BLaER1 (cell line): ENCODE measurements at regions not wholly inside any gene's neighbourhood (a gene's known extent, or its start where the extent isn't known, plus 50 kb on each side); places are given as distances from the start of the nearest gene placed in this dataset.
A peak's percentile ranks its signal among the peaks of the same experiment; 100 is the strongest.

ENCODE experiments used
- H3K27ac ChIP-seq: shearing (Covaris generic); formaldehyde crosslinking; 2 replicates; pipeline ENCODE4 v1.8.1; 2022
- H3K27me3 ChIP-seq: shearing (Covaris generic); formaldehyde crosslinking; 2 replicates; pipeline ENCODE4 v1.8.1; 2022
- H3K36me3 ChIP-seq: shearing (Covaris generic); formaldehyde crosslinking; 2 replicates; pipeline ENCODE4 v1.8.1; 2022
- H3K4me1 ChIP-seq: shearing (Covaris generic); formaldehyde crosslinking; 2 replicates; pipeline ENCODE4 v1.8.1; 2022
- H3K4me2 ChIP-seq: shearing (Covaris generic); formaldehyde crosslinking; 2 replicates; pipeline ENCODE4 v1.8.1; 2022
- H3K4me3 ChIP-seq: shearing (Covaris generic); formaldehyde crosslinking; 2 replicates; pipeline ENCODE4 v1.8.1; 2022
- H3K9ac ChIP-seq: shearing (Covaris generic); formaldehyde crosslinking; 2 replicates; pipeline ENCODE4 v1.8.1; 2022
- H3K9me3 ChIP-seq: shearing (Covaris generic); formaldehyde crosslinking; 2 replicates; pipeline ENCODE4 v1.8.1; 2022
- H4K20me1 ChIP-seq: shearing (Covaris generic); formaldehyde crosslinking; 2 replicates; pipeline ENCODE4 v1.8.1; 2022
- Cebpa-rat ChIP-seq: shearing (Covaris generic); IDR thresholded peaks from 2 replicates; pipeline ENCODE4 v1.8.1; 2022

DNA sequence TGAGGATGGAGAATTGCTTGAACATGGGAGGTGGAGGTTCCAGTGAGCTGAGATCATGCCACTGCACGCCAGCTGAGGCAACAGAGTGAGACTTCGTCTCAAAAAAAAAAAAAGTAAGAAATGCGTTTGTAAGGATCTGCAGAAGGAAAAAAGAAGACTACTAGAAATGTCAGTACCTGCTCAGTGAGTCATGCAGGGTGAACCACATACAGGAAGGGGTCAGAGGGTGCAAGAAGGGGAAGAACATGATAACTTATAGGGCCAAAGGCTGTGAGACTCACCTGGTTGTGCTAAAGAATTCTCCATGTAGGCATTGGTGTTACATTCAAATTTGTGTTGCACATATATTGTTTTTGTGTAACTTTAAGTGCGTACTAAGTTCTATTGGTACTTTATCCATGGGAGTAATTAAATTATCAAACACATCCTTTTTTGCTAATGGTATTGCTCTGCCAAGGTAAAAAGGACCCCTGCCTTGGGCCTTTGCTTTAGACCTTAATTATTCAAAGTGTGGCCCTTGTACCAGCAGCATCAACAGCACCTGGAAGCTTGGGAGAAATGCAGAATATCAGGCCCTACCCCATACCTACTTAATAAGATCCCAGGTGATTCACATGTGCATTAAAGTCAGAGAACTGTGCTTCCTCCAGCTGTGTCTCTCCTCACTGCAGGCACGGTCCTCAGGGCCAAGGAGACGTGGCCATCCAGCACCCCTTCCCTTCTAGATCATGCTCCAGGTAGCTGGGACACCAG, 96.4 kb upstream of the PPP2R5A start:
- TF ChIP-seq Cebpa-rat, result no peak
- H3K4me3 ChIP-seq, result no peak overlapping the region
- no peak overlapping the region for H3K27ac ChIP-seq
- no peaks in the 10 kb centered on the region for H4K20me1 ChIP-seq
- H3K4me2 ChIP-seq, result peak overlapping the region; percentile 65
- no peaks in the 10 kb centered on the region for H3K9me3 ChIP-seq
- H3K36me3 ChIP-seq, result no peaks in the 10 kb centered on the region
- H3K4me1 ChIP-seq, result peaks cover 38% of the 10 kb centered on the region
- H3K27me3 ChIP-seq, result no peaks in the 10 kb centered on the region
- H3K9ac ChIP-seq, result no peak overlapping the region

DNA sequence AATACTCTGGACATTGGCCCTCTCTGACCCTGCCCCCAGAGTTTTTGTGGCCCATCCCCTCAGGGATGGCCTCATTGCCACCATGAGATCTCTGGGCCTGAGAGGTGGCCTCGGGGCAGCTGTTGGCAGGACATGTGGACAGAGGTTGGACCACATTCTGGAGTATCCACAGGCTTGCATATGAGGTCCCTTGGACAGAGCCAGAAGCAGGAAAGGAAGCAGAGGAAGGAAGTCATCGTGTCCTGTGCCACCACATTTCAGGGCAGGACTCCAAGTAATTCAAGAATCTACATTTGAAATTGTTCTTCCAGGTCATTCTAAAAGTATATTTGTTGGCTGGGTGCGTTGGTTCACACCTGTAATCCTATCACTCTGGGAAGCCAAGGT, 95.9 kb upstream of the PPP2R5A start:
- no peak overlapping the region for H3K4me3 ChIP-seq
- no peaks in the 10 kb centered on the region for H3K27me3 ChIP-seq
- H3K9ac ChIP-seq, result no peak overlapping the region
- H3K4me1 ChIP-seq, result peaks cover 38% of the 10 kb centered on the region
- no peaks in the 10 kb centered on the region for H4K20me1 ChIP-seq
- no peak overlapping the region for H3K27ac ChIP-seq
- peak overlapping the region; percentile 46 for H3K4me2 ChIP-seq
- no peaks in the 10 kb centered on the region for H3K36me3 ChIP-seq
- H3K9me3 ChIP-seq, result no peaks in the 10 kb centered on the region
- no peak for TF ChIP-seq Cebpa-rat

DNA sequence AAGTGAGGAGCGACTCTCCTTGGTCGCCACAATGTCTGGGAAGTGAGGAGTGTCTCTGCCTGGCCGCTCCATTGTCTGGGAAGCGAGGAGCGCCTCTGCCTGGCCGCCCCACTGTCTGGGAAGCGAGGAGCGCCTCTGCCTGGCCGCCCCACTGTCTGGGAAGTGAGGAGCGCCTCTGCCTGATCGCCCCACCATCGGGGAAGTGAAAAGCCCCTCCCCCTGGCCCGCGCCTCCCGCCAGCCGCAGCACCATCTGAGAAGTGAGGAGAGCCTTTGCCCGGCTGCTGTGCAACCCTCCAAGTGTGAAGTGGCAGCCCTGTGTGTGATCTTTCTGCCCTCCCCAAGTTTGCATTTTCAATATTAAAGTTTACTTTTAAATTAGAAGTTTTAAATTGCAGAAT, 95.0 kb upstream of the PPP2R5A start:
- Histone ChIP-seq H3K4me2 (no peak overlapping the region), H4K20me1 (no peaks in the 10 kb centered on the region), H3K27ac (no peak overlapping the region), H3K9ac (no peak overlapping the region), H3K4me1 (peaks cover 38% of the 10 kb centered on the region), H3K36me3 (no peaks in the 10 kb centered on the region), H3K4me3 (no peak overlapping the region), H3K9me3 (peaks cover 2% of the 10 kb centered on the region), H3K27me3 (no peaks in the 10 kb centered on the region)
- no peak for TF ChIP-seq Cebpa-rat

GRCh38 chr1:212192261-212192998, 92.8 kb upstream of the PPP2R5A start:
- no peaks in the 10 kb centered on the region for H4K20me1 ChIP-seq
- peaks cover 9% of the 10 kb centered on the region for H3K9me3 ChIP-seq
- no peaks in the 10 kb centered on the region for H3K27me3 ChIP-seq
- H3K4me1 ChIP-seq, result peaks cover 21% of the 10 kb centered on the region
- no peak overlapping the region for H3K27ac ChIP-seq
- no peak overlapping the region for H3K4me2 ChIP-seq
- H3K4me3 ChIP-seq, result no peak overlapping the region
- no peak overlapping the region for H3K9ac ChIP-seq
- TF ChIP-seq Cebpa-rat, result no peak
- no peaks in the 10 kb centered on the region for H3K36me3 ChIP-seq

- no peak for TF ChIP-seq Cebpa-rat
Observed at GRCh38 chr1:212196355-212196754, 88.9 kb upstream of the PPP2R5A start.

GRCh38 chr1:212201461-212201860, 83.7 kb upstream of the PPP2R5A start:
- no peak overlapping the region for H3K27ac ChIP-seq
- peaks cover 7% of the 10 kb centered on the region for H3K9me3 ChIP-seq
- H3K4me1 ChIP-seq, result no peaks in the 10 kb centered on the region
- H4K20me1 ChIP-seq, result no peaks in the 10 kb centered on the region
- H3K36me3 ChIP-seq, result no peaks in the 10 kb centered on the region
- no peak overlapping the region for H3K4me2 ChIP-seq
- no peak overlapping the region for H3K4me3 ChIP-seq
- no peak for TF ChIP-seq Cebpa-rat
- H3K27me3 ChIP-seq, result no peaks in the 10 kb centered on the region
- H3K9ac ChIP-seq, result no peak overlapping the region

More at GRCh38 chr1:212196355-212196754, 88.9 kb upstream of the PPP2R5A start:
- Histone ChIP-seq H3K4me3 (no peak overlapping the region), H3K4me2 (no peak overlapping the region), H3K36me3 (no peaks in the 10 kb centered on the region), H4K20me1 (no peaks in the 10 kb centered on the region), H3K4me1 (no peaks in the 10 kb centered on the region), H3K9ac (no peak overlapping the region), H3K9me3 (peaks cover 15% of the 10 kb centered on the region), H3K27me3 (no peaks in the 10 kb centered on the region), H3K27ac (no peak overlapping the region)

DNA sequence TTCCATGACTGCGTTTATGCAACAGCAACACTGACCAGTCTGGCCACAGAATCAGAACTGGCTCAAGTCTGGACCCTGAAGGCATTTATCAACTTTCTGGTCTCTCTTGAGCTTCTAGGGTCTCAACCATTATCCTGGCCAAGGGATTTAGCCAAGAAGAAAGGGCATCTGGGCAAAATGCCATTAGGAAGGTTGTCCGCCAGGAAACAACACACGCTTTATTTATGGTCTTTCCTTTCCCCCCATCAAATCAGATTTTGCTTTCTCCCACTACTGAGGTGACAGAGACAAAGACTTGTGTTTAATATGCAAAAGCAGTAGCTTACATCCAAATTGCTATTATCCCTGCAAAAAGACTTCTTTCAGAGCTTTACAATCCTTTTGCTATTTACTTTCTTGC, 81.6 kb upstream of the PPP2R5A start:
- Histone ChIP-seq H3K4me1 (no peaks in the 10 kb centered on the region), H3K4me3 (no peak overlapping the region), H3K27ac (no peak overlapping the region), H3K4me2 (no peak overlapping the region), H3K36me3 (no peaks in the 10 kb centered on the region), H4K20me1 (no peaks in the 10 kb centered on the region), H3K27me3 (no peaks in the 10 kb centered on the region), H3K9me3 (peaks cover 7% of the 10 kb centered on the region), H3K9ac (no peak overlapping the region)
- no peak for TF ChIP-seq Cebpa-rat

GRCh38 chr1:212205006-212205405, 80.2 kb upstream of the PPP2R5A start:
- no peak overlapping the region for H3K4me3 ChIP-seq
- no peak for TF ChIP-seq Cebpa-rat
- no peaks in the 10 kb centered on the region for H4K20me1 ChIP-seq
- no peak overlapping the region for H3K4me2 ChIP-seq
- H3K36me3 ChIP-seq, result no peaks in the 10 kb centered on the region
- peaks cover 7% of the 10 kb centered on the region for H3K9me3 ChIP-seq
- H3K9ac ChIP-seq, result no peak overlapping the region
- no peaks in the 10 kb centered on the region for H3K4me1 ChIP-seq
- no peaks in the 10 kb centered on the region for H3K27me3 ChIP-seq
- H3K27ac ChIP-seq, result no peak overlapping the region

DNA sequence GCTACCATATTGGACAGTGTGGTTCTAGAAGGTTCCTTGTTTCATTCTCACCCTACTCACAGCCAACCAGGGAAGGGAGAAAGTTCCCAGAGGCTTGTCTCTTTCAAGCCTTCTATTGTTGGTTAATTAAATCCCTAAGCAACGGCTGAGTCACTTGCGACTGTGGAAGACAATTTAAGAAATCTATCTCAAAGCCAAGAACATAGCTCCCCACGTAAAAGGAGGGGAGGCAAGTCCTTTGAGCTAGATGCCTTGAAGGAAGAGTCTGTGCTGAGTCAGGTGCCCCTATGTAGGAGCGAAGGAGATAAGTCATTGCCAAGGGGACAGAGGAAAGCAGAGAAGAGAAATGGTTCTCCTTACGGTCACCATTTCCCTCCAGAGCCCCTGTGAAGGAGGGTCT, 79.4 kb upstream of the PPP2R5A start:
- Histone ChIP-seq H3K36me3 (no peaks in the 10 kb centered on the region), H3K27ac (no peak overlapping the region), H3K27me3 (no peaks in the 10 kb centered on the region), H4K20me1 (no peaks in the 10 kb centered on the region), H3K4me2 (no peak overlapping the region), H3K4me3 (no peak overlapping the region), H3K4me1 (no peaks in the 10 kb centered on the region), H3K9ac (no peak overlapping the region), H3K9me3 (peaks cover 1% of the 10 kb centered on the region)
- TF ChIP-seq Cebpa-rat, result no peak

- H3K9ac ChIP-seq, result no peak overlapping the region
- H3K27me3 ChIP-seq, result no peaks in the 10 kb centered on the region
- H3K36me3 ChIP-seq, result no peaks in the 10 kb centered on the region
- no peak overlapping the region for H3K4me2 ChIP-seq
- H3K4me1 ChIP-seq, result no peaks in the 10 kb centered on the region
- no peak for TF ChIP-seq Cebpa-rat
- no peaks in the 10 kb centered on the region for H4K20me1 ChIP-seq
- no peaks in the 10 kb centered on the region for H3K9me3 ChIP-seq
- H3K4me3 ChIP-seq, result no peak overlapping the region
- H3K27ac ChIP-seq, result no peak overlapping the region
Observed at GRCh38 chr1:212207118-212207517, 78.1 kb upstream of the PPP2R5A start.
